Endodermal cell (in vitro differentiated cells): ENCODE measurements at regions not wholly inside any gene's neighbourhood (a gene's known extent, or its start where the extent isn't known, plus 50 kb on each side); places are given as distances from the start of the nearest gene placed in this dataset.

Experiments
- DNase-seq: peaks from one replicate; pipeline ENCODE4 v3.0.0-alpha.2; 2017
- H3K27ac ChIP-seq: 2 replicates; pipeline ENCODE4 v1.5.1; 2013; ENCODE audit warnings: mild to moderate bottlenecking, low read depth, low read length, moderate library complexity
- H3K27me3 ChIP-seq: 2 replicates; pipeline ENCODE4 v1.6.1; 2013; ENCODE audit warnings: mild to moderate bottlenecking, low read length, moderate library complexity; ENCODE audit not compliant: insufficient read depth, control insufficient read depth, poor library complexity, severe bottlenecking
- H3K36me3 ChIP-seq: 2 replicates; pipeline ENCODE4 v1.7.0; 2013; ENCODE audit warnings: mild to moderate bottlenecking, low read length, moderate library complexity; ENCODE audit not compliant: control insufficient read depth, insufficient read depth
- H3K4me1 ChIP-seq: one replicate; pipeline ENCODE4 v1.7.0; 2013; ENCODE audit warnings: low read length; ENCODE audit not compliant: control insufficient read depth, insufficient read depth
- H3K4me3 ChIP-seq: 2 replicates; pipeline ENCODE4 v1.5.1; 2013; ENCODE audit warnings: mild to moderate bottlenecking, low read length, moderate library complexity
- H3K9ac ChIP-seq: 2 replicates; pipeline ENCODE4 v1.6.1; 2013; ENCODE audit warnings: mild to moderate bottlenecking, low read length, moderate library complexity; ENCODE audit not compliant: poor library complexity, severe bottlenecking; ENCODE audit errors: extremely low read depth
- H3K9me3 ChIP-seq: 2 replicates; pipeline ENCODE4 v1.6.1; 2013; ENCODE audit warnings: mild to moderate bottlenecking, low read length, moderate library complexity; ENCODE audit not compliant: control insufficient read depth
- H3K27ac Mint-ChIP-seq: 2 replicates; pipeline ENCODE4 v1.8.0; 2020; ENCODE audit warnings: mixed read lengths
- H3K27me3 Mint-ChIP-seq: 2 replicates; pipeline ENCODE4 v1.8.0; 2021; ENCODE audit warnings: mild to moderate bottlenecking, mixed read lengths; ENCODE audit not compliant: insufficient read depth
- H3K36me3 Mint-ChIP-seq: 2 replicates; pipeline ENCODE4 v1.8.0; 2020; ENCODE audit warnings: low read depth, mixed read lengths
- H3K4me1 Mint-ChIP-seq: 2 replicates; pipeline ENCODE4 v1.8.0; 2020; ENCODE audit warnings: mixed read lengths
- H3K4me3 Mint-ChIP-seq: 2 replicates; pipeline ENCODE4 v1.8.0; 2020; ENCODE audit warnings: mild to moderate bottlenecking, moderate library complexity, mixed read lengths
- H3K9me3 Mint-ChIP-seq: 2 replicates; pipeline ENCODE4 v1.8.0; 2020; ENCODE audit warnings: mild to moderate bottlenecking, mixed read lengths
- CTCF ChIP-seq: fragments of 200-600 bp; sonication (generic); conservative IDR thresholded peaks from 2 replicates; pipeline ENCODE4 v1.5.0; 2021; ENCODE audit warnings: antibody characterized with exemption, mild to moderate bottlenecking
- WGBS, 2 experiments: methylation state at CpG; one replicate each; pipeline versions ENCODE4 v1.1.5 to v1.1.7; 2013; ENCODE audit warnings: missing lambda C conversion rate in 2 of 2, mixed read lengths in 1 of 2; ENCODE audit not compliant: insufficient coverage in 1 of 2, insufficient read length in 1 of 2; 5-methylcytosine and 5-hydroxymethylcytosine counted together

GRCh38 chr2:5089409-5089808 lies 602.8 kb upstream of the SOX11 start:
- TF ChIP-seq CTCF = no peak
- WGBS, 2 experiments = 88 to 93% methylated on average over 4 to 5 of the region's 5 CpGs
- DNase-seq = no peak
- Histone ChIP-seq H3K36me3 (no peaks in the 10 kb centered on the region), H3K9me3 (no peaks in the 10 kb centered on the region), H3K27me3 (no peaks in the 10 kb centered on the region), H3K27ac (no peak overlapping the region), H3K4me1 (no peaks in the 10 kb centered on the region), H3K4me3 (no peak overlapping the region), H3K9ac (no peak overlapping the region)
- Mint-ChIP-seq H3K4me3 (no peak overlapping the region), H3K27me3 (no peaks in the 10 kb centered on the region), H3K9me3 (no peaks in the 10 kb centered on the region), H3K4me1 (peaks cover 7% of the 10 kb centered on the region), H3K36me3 (no peaks in the 10 kb centered on the region), H3K27ac (no peak overlapping the region)

GRCh38 chr2:5093056-5093455 lies 599.1 kb upstream of the SOX11 start:
- Mint-ChIP-seq H3K27me3 (no peaks in the 10 kb centered on the region), H3K4me1 (peaks cover 6% of the 10 kb centered on the region), H3K27ac (no peak overlapping the region), H3K4me3 (no peak overlapping the region), H3K36me3 (no peaks in the 10 kb centered on the region), H3K9me3 (no peaks in the 10 kb centered on the region)
- Histone ChIP-seq H3K9me3 (no peaks in the 10 kb centered on the region), H3K27ac (no peak overlapping the region), H3K27me3 (no peaks in the 10 kb centered on the region), H3K36me3 (no peaks in the 10 kb centered on the region), H3K9ac (no peak overlapping the region), H3K4me1 (no peaks in the 10 kb centered on the region), H3K4me3 (no peak overlapping the region)
- no peak for TF ChIP-seq CTCF
- no peak for DNase-seq

- Histone ChIP-seq H3K36me3 (no peaks in the 10 kb centered on the region), H3K9ac (no peak overlapping the region), H3K4me1 (no peaks in the 10 kb centered on the region), H3K27ac (no peak overlapping the region), H3K27me3 (no peaks in the 10 kb centered on the region), H3K9me3 (no peaks in the 10 kb centered on the region), H3K4me3 (no peak overlapping the region)
- H3K36me3 Mint-ChIP-seq = no peaks in the 10 kb centered on the region
- H3K27me3 Mint-ChIP-seq = no peaks in the 10 kb centered on the region
- WGBS, 2 experiments = 93% methylated on average over 6 to 8 of the region's 8 CpGs
- H3K4me3 Mint-ChIP-seq = no peak overlapping the region
- no peak for TF ChIP-seq CTCF
- DNase-seq = no peak
- no peak overlapping the region for H3K27ac Mint-ChIP-seq
- peaks cover 2% of the 10 kb centered on the region for H3K4me1 Mint-ChIP-seq
- no peaks in the 10 kb centered on the region for H3K9me3 Mint-ChIP-seq
These were observed 598.7 kb upstream of the SOX11 start for GRCh38 chr2:5093518-5093917.
